Neural cell (in vitro differentiated cells): ENCODE measurements at regions not wholly inside any gene's neighbourhood (a gene's known extent, or its start where the extent isn't known, plus 50 kb on each side); places are given as distances from the start of the nearest gene placed in this dataset.
A peak's percentile ranks its signal among the peaks of the same experiment; 100 is the strongest.

Experiments
- H2AFZ ChIP-seq: fragments of 200-600, 300-800 bp; sonication (generic), shearing (Covaris generic); 2 replicates; pipeline ENCODE4 v1.6.0; 2014; ENCODE audit warnings: low read depth, mild to moderate bottlenecking, antibody characterized with exemption, low read length, moderate library complexity
- H3F3A ChIP-seq: fragments of 200-600 bp; shearing (Covaris generic); 2 replicates; pipeline ENCODE4 v1.6.1; 2016; ENCODE audit warnings: mild to moderate bottlenecking, moderate library complexity, mixed read lengths, antibody characterized with exemption, low read length; ENCODE audit not compliant: insufficient read depth, poor library complexity, severe bottlenecking
- H3K27ac ChIP-seq: fragments of 200-600, 300-800 bp; sonication (generic), shearing (Covaris generic); 2 replicates; pipeline ENCODE4 v1.5.1; 2014; ENCODE audit warnings: mild to moderate bottlenecking, low read length, moderate library complexity
- H3K27me3 ChIP-seq: fragments of 300-800, 200-600 bp; sonication (generic), shearing (Covaris generic); 2 replicates; pipeline ENCODE4 v1.6.0; 2014; ENCODE audit warnings: mild to moderate bottlenecking, low read depth, low read length, moderate library complexity; ENCODE audit not compliant: insufficient read depth
- H3K36me3 ChIP-seq: fragments of 300-800, 200-600 bp; sonication (generic), shearing (Covaris generic); 2 replicates; pipeline ENCODE4 v1.5.1; 2014; ENCODE audit warnings: mild to moderate bottlenecking, antibody characterized with exemption, low read length, moderate library complexity; ENCODE audit not compliant: insufficient read depth
- H3K4me2 ChIP-seq: fragments of 300-800, 200-600 bp; sonication (generic), shearing (Covaris generic); 2 replicates; pipeline ENCODE4 v1.6.0; 2014; ENCODE audit warnings: mild to moderate bottlenecking, low read length
- H3K4me3 ChIP-seq: fragments of 300-800, 200-600 bp; sonication (generic), shearing (Covaris generic); 2 replicates; pipeline ENCODE4 v1.5.1; 2014; ENCODE audit warnings: mild to moderate bottlenecking, low read length, moderate library complexity
- H3K79me2 ChIP-seq: fragments of 200-600 bp; shearing (Covaris generic); replicated peaks from 2 replicates; pipeline ENCODE4 v1.6.0; 2014; ENCODE audit warnings: mild to moderate bottlenecking, low read length, moderate library complexity; ENCODE audit not compliant: insufficient read depth
- H3K9ac ChIP-seq: fragments of 300-800, 200-600 bp; sonication (generic), shearing (Covaris generic); 2 replicates; pipeline ENCODE4 v1.6.1; 2016; ENCODE audit warnings: mild to moderate bottlenecking, low read length, mixed read lengths
- H3K9me2 ChIP-seq: fragments of 200-600 bp; shearing (Covaris generic); 2 replicates; pipeline ENCODE4 v1.6.1; 2016; ENCODE audit warnings: mild to moderate bottlenecking, low read length, mixed read lengths; ENCODE audit not compliant: insufficient read depth
- H3K9me3 ChIP-seq: fragments of 200-600, 300-800 bp; sonication (generic), shearing (Covaris generic); 2 replicates; pipeline ENCODE4 v1.6.1; 2016; ENCODE audit warnings: mild to moderate bottlenecking, mixed run types, low read length, moderate library complexity, mixed read lengths
- H4K20me1 ChIP-seq: fragments of 200-600 bp; shearing (Covaris generic); 2 replicates; pipeline ENCODE4 v1.6.1; 2016; ENCODE audit warnings: mild to moderate bottlenecking, mixed run types; ENCODE audit not compliant: insufficient read depth
- EP300 ChIP-seq: fragments of 450-650 bp; conservative IDR thresholded peaks from 2 replicates; pipeline ENCODE4 v1.6.1; 2014; ENCODE audit warnings: antibody characterized with exemption, mild to moderate bottlenecking, moderate library complexity; ENCODE audit not compliant: poor library complexity, severe bottlenecking
- EZH2 ChIP-seq: fragments of 200-600, 300-800 bp; shearing (Covaris generic), sonication (generic); IDR thresholded peaks from 2 replicates; pipeline ENCODE4 v1.6.1; 2014; ENCODE audit warnings: antibody characterized with exemption, low read length, borderline replicate concordance, mild to moderate bottlenecking; ENCODE audit not compliant: insufficient read depth, poor library complexity, severe bottlenecking
- MXI1 ChIP-seq: fragments of 450-650 bp; conservative IDR thresholded peaks from 2 replicates; pipeline ENCODE4 v1.6.1; 2014; ENCODE audit warnings: antibody characterized with exemption, mild to moderate bottlenecking; ENCODE audit not compliant: poor library complexity, severe bottlenecking
- POLR2AphosphoS5 ChIP-seq: IDR thresholded peaks from 2 replicates; pipeline ENCODE4 v1.6.1; 2012
- RAD21 ChIP-seq: fragments of 450-650 bp; conservative IDR thresholded peaks from 2 replicates; pipeline ENCODE4 v1.6.1; 2014; ENCODE audit warnings: antibody characterized with exemption, mild to moderate bottlenecking, moderate library complexity
- SMC3 ChIP-seq: fragments of 450-650 bp; conservative IDR thresholded peaks from 2 replicates; pipeline ENCODE4 v1.6.1; 2014; ENCODE audit warnings: antibody characterized with exemption, mild to moderate bottlenecking, moderate library complexity; ENCODE audit not compliant: poor library complexity
- TAF1 ChIP-seq: IDR thresholded peaks from 2 replicates; pipeline ENCODE4 v1.6.1; 2012; ENCODE audit warnings: low read depth
- TF ChIP-seq, protein P1 (sequence below): IDR thresholded peaks from 2 replicates; pipeline ENCODE4 v1.6.1; 2012; ENCODE audit warnings: borderline replicate concordance
- TF ChIP-seq, protein P2 (sequence below): fragments of 450-650 bp; IDR thresholded peaks from 2 replicates; pipeline ENCODE4 v1.5.1; 2014; ENCODE audit warnings: antibody characterized with exemption, mild to moderate bottlenecking, moderate library complexity; ENCODE audit not compliant: poor library complexity, severe bottlenecking

DNA sequence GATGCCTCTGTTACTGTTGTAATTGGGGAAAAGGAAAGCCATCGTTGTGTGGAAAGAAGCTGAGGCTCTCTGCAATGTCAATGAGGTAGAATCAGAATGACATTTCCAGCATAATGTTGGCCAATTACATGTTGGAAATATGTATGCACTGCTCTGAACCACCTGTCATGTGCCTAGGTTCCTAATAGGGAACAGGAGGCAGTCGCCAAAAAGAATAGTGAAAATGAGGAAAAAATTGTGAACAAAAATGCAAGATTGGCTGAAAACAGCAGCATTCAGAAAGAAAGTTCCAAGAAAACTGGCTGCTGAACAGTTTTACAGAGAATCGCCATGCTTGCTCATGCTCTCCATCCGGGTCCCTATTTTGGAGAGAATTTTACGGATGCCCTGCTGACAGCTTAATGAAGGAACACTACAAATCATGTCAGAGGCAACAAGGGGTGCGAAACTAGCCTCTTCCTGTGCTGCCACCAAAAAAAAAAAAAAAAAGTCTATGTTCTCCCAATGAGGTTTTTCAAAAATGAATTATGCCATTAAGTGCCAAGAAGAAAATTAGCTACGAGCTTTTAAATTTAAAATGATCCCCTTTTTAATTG is 305.9 kb upstream of the ARRDC4 start:
- Histone ChIP-seq H3K4me2 (no peak overlapping the region), H3K36me3 (no peaks in the 10 kb centered on the region), H3K9me2 (no peaks in the 10 kb centered on the region), H3K79me2 (no peaks in the 10 kb centered on the region), H3K27ac (no peak overlapping the region), H3F3A (no peaks in the 10 kb centered on the region), H4K20me1 (no peaks in the 10 kb centered on the region), H2AFZ (no peak overlapping the region), H3K9me3 (no peaks in the 10 kb centered on the region), H3K4me3 (no peak overlapping the region), H3K27me3 (peaks cover 29% of the 10 kb centered on the region), H3K9ac (no peak overlapping the region)
- TF ChIP-seq RAD21 (no peak), EZH2 (no peak), POLR2AphosphoS5 (peak; percentile 13)

DNA sequence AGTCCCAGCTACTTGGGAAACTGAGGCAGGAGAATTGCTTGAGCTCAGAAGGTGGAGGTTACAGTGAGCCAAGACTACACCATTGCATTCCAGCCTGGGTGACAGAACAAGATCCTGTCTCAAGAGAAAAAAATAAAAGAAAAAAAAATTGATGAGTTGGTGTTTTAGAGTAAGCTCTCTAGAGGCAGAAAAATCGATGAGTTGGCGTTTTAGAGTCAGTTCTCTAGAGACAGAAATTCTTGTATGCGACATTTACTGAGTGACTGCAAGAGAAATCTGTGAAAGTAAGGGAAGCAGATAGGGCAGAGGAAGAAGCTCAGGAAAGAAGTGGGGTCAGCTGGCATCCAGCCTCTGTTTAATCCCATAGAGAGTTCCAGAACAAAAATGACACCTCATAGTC is 298.7 kb upstream of the ARRDC4 start:
- Histone ChIP-seq H3K27ac (no peak overlapping the region), H3F3A (no peaks in the 10 kb centered on the region), H3K36me3 (no peaks in the 10 kb centered on the region), H3K79me2 (no peaks in the 10 kb centered on the region), H4K20me1 (no peaks in the 10 kb centered on the region), H3K9me2 (no peaks in the 10 kb centered on the region), H2AFZ (no peak overlapping the region), H3K27me3 (no peaks in the 10 kb centered on the region), H3K4me3 (no peak overlapping the region), H3K4me2 (no peak overlapping the region), H3K9ac (no peak overlapping the region), H3K9me3 (no peaks in the 10 kb centered on the region)
- no peak for TF ChIP-seq POLR2AphosphoS5
- no peak for TF ChIP-seq MXI1
- no peak for TF ChIP-seq RAD21
- no peak for TF ChIP-seq SMC3
- TF ChIP-seq, protein P1, sequence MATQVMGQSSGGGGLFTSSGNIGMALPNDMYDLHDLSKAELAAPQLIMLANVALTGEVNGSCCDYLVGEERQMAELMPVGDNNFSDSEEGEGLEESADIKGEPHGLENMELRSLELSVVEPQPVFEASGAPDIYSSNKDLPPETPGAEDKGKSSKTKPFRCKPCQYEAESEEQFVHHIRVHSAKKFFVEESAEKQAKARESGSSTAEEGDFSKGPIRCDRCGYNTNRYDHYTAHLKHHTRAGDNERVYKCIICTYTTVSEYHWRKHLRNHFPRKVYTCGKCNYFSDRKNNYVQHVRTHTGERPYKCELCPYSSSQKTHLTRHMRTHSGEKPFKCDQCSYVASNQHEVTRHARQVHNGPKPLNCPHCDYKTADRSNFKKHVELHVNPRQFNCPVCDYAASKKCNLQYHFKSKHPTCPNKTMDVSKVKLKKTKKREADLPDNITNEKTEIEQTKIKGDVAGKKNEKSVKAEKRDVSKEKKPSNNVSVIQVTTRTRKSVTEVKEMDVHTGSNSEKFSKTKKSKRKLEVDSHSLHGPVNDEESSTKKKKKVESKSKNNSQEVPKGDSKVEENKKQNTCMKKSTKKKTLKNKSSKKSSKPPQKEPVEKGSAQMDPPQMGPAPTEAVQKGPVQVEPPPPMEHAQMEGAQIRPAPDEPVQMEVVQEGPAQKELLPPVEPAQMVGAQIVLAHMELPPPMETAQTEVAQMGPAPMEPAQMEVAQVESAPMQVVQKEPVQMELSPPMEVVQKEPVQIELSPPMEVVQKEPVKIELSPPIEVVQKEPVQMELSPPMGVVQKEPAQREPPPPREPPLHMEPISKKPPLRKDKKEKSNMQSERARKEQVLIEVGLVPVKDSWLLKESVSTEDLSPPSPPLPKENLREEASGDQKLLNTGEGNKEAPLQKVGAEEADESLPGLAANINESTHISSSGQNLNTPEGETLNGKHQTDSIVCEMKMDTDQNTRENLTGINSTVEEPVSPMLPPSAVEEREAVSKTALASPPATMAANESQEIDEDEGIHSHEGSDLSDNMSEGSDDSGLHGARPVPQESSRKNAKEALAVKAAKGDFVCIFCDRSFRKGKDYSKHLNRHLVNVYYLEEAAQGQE, result no peak
- no peak for TF ChIP-seq EZH2

DNA sequence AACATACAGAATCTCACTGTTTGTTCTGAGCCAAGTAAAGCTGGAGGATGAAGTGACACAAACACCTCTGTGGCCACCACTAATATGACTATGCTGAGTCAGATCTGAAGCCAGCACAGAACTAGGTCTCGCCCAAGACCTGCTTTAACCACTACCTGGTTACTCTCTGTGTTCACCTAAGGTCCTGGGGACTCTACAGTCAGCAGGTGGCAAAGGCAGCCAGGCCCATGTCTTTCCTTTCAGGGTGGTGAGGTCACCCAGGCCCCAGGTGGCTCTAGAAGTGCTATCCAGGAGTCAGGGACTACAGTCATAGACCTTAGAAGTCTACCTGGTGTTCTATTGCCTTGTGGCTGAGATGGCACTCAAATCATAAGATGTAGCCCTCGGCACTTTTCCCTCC is 287.9 kb upstream of the ARRDC4 start:
- H3K79me2 ChIP-seq, result no peaks in the 10 kb centered on the region
- H4K20me1 ChIP-seq, result no peaks in the 10 kb centered on the region
- no peaks in the 10 kb centered on the region for H3K36me3 ChIP-seq
- no peak overlapping the region for H3K27ac ChIP-seq
- H3K9ac ChIP-seq, result no peak overlapping the region
- no peaks in the 10 kb centered on the region for H3K27me3 ChIP-seq
- no peak overlapping the region for H2AFZ ChIP-seq
- H3K9me2 ChIP-seq, result no peaks in the 10 kb centered on the region
- TF ChIP-seq TAF1, result no peak
- no peak for TF ChIP-seq EZH2
- TF ChIP-seq, protein P2, sequence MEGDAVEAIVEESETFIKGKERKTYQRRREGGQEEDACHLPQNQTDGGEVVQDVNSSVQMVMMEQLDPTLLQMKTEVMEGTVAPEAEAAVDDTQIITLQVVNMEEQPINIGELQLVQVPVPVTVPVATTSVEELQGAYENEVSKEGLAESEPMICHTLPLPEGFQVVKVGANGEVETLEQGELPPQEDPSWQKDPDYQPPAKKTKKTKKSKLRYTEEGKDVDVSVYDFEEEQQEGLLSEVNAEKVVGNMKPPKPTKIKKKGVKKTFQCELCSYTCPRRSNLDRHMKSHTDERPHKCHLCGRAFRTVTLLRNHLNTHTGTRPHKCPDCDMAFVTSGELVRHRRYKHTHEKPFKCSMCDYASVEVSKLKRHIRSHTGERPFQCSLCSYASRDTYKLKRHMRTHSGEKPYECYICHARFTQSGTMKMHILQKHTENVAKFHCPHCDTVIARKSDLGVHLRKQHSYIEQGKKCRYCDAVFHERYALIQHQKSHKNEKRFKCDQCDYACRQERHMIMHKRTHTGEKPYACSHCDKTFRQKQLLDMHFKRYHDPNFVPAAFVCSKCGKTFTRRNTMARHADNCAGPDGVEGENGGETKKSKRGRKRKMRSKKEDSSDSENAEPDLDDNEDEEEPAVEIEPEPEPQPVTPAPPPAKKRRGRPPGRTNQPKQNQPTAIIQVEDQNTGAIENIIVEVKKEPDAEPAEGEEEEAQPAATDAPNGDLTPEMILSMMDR, result no peak
- no peak for TF ChIP-seq RAD21
- no peak for TF ChIP-seq EP300
- TF ChIP-seq POLR2AphosphoS5, result no peak
- H3K4me2 ChIP-seq, result no peak overlapping the region
- H3F3A ChIP-seq, result no peaks in the 10 kb centered on the region
- no peak overlapping the region for H3K4me3 ChIP-seq
- H3K9me3 ChIP-seq, result no peaks in the 10 kb centered on the region
